HEK293 (cell line): ENCODE measurements at regions not wholly inside any gene's neighbourhood (a gene's known extent, or its start where the extent isn't known, plus 50 kb on each side); places are given as distances from the start of the nearest gene placed in this dataset.

ENCODE experiments used
- GFI1B ChIP-seq: fragments of 450-650 bp; formaldehyde crosslinking; IDR thresholded peaks from 2 replicates; pipeline ENCODE4 v1.5.1; 2016; ENCODE audit warnings: missing biosample characterization, missing genetic modification characterization
- GLIS2 ChIP-seq: fragments of 450-650 bp; formaldehyde crosslinking; IDR thresholded peaks from 2 replicates; pipeline ENCODE4 v1.5.1; 2016; ENCODE audit warnings: missing biosample characterization, missing genetic modification characterization
- OSR2 ChIP-seq: fragments of 450-650 bp; formaldehyde crosslinking; IDR thresholded peaks from 2 replicates; pipeline ENCODE4 v1.5.1; 2016; ENCODE audit warnings: missing biosample characterization, missing genetic modification characterization
- PRDM1 ChIP-seq: fragments of 450-650 bp; formaldehyde crosslinking; IDR thresholded peaks from 2 replicates; pipeline ENCODE4; 2016; ENCODE audit warnings: missing biosample characterization, missing genetic modification characterization
- ZNF121 ChIP-seq: fragments of 450-650 bp; formaldehyde crosslinking; IDR thresholded peaks from 2 replicates; pipeline ENCODE4 v1.5.1; 2016; ENCODE audit warnings: missing biosample characterization, missing genetic modification characterization
- ZNF23 ChIP-seq: fragments of 450-650 bp; formaldehyde crosslinking; IDR thresholded peaks from 2 replicates; pipeline ENCODE4 v1.5.1; 2016; ENCODE audit warnings: missing biosample characterization, missing genetic modification characterization, borderline replicate concordance
- ZNF596 ChIP-seq: fragments of 450-650 bp; IDR thresholded peaks from 2 replicates; pipeline ENCODE4 v1.5.0; 2018; ENCODE audit warnings: missing biosample characterization, mild to moderate bottlenecking, missing genetic modification characterization, moderate library complexity
- ZNF792 ChIP-seq: fragments of 450-650 bp; formaldehyde crosslinking; IDR thresholded peaks from 2 replicates; pipeline ENCODE4 v1.5.1; 2016; ENCODE audit warnings: missing biosample characterization, missing genetic modification characterization
- ZXDB ChIP-seq: fragments of 450-650 bp; formaldehyde crosslinking; IDR thresholded peaks from 2 replicates; pipeline ENCODE4 v1.5.1; 2016; ENCODE audit warnings: missing biosample characterization, missing genetic modification characterization
- TF ChIP-seq, protein P1 (sequence below): fragments of 450-650 bp; formaldehyde crosslinking; IDR thresholded peaks from 2 replicates; pipeline ENCODE4 v1.5.1; 2016; ENCODE audit warnings: missing biosample characterization, missing genetic modification characterization
- TF ChIP-seq, protein P2 (sequence below): fragments of 450-650 bp; formaldehyde crosslinking; IDR thresholded peaks from 2 replicates; pipeline ENCODE4 v1.5.1; 2016; ENCODE audit warnings: missing biosample characterization, missing genetic modification characterization, low read depth
- TF ChIP-seq, protein P3 (sequence below): fragments of 450-650 bp; formaldehyde crosslinking; IDR thresholded peaks from 2 replicates; pipeline ENCODE4 v1.5.1; 2016; ENCODE audit warnings: missing biosample characterization, missing genetic modification characterization
- TF ChIP-seq, protein P4 (sequence below): fragments of 450-650 bp; formaldehyde crosslinking; IDR thresholded peaks from 2 replicates; pipeline ENCODE4 v1.5.1; 2017; ENCODE audit warnings: missing biosample characterization, mild to moderate bottlenecking, missing genetic modification characterization, moderate library complexity
- TF ChIP-seq, protein P5 (sequence below): fragments of 450-650 bp; formaldehyde crosslinking; IDR thresholded peaks from 2 replicates; pipeline ENCODE4 v1.5.1; 2017; ENCODE audit warnings: missing biosample characterization, missing genetic modification characterization

DNA sequence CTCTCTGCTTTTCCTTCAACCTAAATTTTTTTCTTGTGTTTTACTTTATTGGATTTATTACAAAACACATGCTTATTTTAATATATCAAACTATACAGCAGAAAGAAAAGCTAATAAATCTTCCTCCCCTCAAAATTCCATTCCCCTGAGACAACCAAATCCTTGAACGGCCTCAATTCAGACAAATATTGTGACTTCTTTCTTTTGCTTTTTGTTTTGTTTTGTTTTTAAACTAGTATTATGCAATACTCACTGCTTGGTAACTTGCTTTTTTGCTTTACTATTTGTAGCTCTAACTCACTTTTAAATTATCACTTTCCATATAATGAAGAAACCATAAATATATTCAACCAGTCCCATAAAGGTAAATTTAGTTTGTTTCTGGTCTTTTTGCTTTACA, 59.4 kb upstream of the CDK1 start:
- TF ChIP-seq, protein P1, sequence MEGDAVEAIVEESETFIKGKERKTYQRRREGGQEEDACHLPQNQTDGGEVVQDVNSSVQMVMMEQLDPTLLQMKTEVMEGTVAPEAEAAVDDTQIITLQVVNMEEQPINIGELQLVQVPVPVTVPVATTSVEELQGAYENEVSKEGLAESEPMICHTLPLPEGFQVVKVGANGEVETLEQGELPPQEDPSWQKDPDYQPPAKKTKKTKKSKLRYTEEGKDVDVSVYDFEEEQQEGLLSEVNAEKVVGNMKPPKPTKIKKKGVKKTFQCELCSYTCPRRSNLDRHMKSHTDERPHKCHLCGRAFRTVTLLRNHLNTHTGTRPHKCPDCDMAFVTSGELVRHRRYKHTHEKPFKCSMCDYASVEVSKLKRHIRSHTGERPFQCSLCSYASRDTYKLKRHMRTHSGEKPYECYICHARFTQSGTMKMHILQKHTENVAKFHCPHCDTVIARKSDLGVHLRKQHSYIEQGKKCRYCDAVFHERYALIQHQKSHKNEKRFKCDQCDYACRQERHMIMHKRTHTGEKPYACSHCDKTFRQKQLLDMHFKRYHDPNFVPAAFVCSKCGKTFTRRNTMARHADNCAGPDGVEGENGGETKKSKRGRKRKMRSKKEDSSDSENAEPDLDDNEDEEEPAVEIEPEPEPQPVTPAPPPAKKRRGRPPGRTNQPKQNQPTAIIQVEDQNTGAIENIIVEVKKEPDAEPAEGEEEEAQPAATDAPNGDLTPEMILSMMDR (tag by site-specific recombination), result no peak
- TF ChIP-seq OSR2 (tag by site-specific recombination), result no peak
- no peak for TF ChIP-seq ZNF792
- no peak for TF ChIP-seq GFI1B
- no peak for TF ChIP-seq ZNF121 (tag by site-specific recombination)
- peak; percentile 62 for TF ChIP-seq PRDM1 (tag by site-specific recombination)
- no peak for TF ChIP-seq ZXDB (tag by site-specific recombination)
- no peak for TF ChIP-seq GLIS2
- TF ChIP-seq, protein P2, sequence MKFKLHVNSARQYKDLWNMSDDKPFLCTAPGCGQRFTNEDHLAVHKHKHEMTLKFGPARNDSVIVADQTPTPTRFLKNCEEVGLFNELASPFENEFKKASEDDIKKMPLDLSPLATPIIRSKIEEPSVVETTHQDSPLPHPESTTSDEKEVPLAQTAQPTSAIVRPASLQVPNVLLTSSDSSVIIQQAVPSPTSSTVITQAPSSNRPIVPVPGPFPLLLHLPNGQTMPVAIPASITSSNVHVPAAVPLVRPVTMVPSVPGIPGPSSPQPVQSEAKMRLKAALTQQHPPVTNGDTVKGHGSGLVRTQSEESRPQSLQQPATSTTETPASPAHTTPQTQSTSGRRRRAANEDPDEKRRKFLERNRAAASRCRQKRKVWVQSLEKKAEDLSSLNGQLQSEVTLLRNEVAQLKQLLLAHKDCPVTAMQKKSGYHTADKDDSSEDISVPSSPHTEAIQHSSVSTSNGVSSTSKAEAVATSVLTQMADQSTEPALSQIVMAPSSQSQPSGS (tag by site-specific recombination), result no peak
- TF ChIP-seq, protein P3, sequence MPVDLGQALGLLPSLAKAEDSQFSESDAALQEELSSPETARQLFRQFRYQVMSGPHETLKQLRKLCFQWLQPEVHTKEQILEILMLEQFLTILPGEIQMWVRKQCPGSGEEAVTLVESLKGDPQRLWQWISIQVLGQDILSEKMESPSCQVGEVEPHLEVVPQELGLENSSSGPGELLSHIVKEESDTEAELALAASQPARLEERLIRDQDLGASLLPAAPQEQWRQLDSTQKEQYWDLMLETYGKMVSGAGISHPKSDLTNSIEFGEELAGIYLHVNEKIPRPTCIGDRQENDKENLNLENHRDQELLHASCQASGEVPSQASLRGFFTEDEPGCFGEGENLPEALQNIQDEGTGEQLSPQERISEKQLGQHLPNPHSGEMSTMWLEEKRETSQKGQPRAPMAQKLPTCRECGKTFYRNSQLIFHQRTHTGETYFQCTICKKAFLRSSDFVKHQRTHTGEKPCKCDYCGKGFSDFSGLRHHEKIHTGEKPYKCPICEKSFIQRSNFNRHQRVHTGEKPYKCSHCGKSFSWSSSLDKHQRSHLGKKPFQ, result no peak
- TF ChIP-seq ZNF596 (tag by site-specific recombination), result no peak
- TF ChIP-seq ZNF23 (tag by site-specific recombination), result no peak
- TF ChIP-seq, protein P4, sequence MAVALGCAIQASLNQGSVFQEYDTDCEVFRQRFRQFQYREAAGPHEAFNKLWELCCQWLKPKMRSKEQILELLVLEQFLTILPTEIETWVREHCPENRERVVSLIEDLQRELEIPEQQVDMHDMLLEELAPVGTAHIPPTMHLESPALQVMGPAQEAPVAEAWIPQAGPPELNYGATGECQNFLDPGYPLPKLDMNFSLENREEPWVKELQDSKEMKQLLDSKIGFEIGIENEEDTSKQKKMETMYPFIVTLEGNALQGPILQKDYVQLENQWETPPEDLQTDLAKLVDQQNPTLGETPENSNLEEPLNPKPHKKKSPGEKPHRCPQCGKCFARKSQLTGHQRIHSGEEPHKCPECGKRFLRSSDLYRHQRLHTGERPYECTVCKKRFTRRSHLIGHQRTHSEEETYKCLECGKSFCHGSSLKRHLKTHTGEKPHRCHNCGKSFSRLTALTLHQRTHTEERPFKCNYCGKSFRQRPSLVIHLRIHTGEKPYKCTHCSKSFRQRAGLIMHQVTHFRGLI (tag by site-specific recombination), result no peak
- TF ChIP-seq, protein P5, sequence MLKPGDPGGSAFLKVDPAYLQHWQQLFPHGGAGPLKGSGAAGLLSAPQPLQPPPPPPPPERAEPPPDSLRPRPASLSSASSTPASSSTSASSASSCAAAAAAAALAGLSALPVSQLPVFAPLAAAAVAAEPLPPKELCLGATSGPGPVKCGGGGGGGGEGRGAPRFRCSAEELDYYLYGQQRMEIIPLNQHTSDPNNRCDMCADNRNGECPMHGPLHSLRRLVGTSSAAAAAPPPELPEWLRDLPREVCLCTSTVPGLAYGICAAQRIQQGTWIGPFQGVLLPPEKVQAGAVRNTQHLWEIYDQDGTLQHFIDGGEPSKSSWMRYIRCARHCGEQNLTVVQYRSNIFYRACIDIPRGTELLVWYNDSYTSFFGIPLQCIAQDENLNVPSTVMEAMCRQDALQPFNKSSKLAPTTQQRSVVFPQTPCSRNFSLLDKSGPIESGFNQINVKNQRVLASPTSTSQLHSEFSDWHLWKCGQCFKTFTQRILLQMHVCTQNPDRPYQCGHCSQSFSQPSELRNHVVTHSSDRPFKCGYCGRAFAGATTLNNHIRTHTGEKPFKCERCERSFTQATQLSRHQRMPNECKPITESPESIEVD (tag by site-specific recombination), result no peak
